Central memory CD8-positive, alpha-beta T cell (primary cell): ENCODE measurements at regions not wholly inside any gene's neighbourhood (a gene's known extent, or its start where the extent isn't known, plus 50 kb on each side); places are given as distances from the start of the nearest gene placed in this dataset.

Experiments
- ATAC-seq: fragments of 150-1000 bp; cut with Tn5 transposase; replicated peaks from 2 replicates; pipeline ENCODE4 v1.10.0; 2022; ENCODE audit warnings: mild to moderate bottlenecking, moderate FRiP score, moderate number of reproducible peaks; ENCODE audit not compliant: poor library complexity, severe bottlenecking; ENCODE audit errors: extremely low read depth
- DNase-seq, 2 donors: peaks; one replicate each; pipeline ENCODE4 v3.0.0; 2021; ENCODE audit warnings: low spot score in 2 of 2
- H3K27ac Mint-ChIP-seq: one replicate; pipeline ENCODE4 v1.8.0; 2022; ENCODE audit warnings: low read depth, mild to moderate bottlenecking, moderate library complexity, mixed read lengths
- H3K27me3 Mint-ChIP-seq: one replicate; pipeline ENCODE4 v1.8.0; 2022; ENCODE audit warnings: mixed read lengths
- H3K36me3 Mint-ChIP-seq: one replicate; pipeline ENCODE4 v1.8.0; 2022; ENCODE audit warnings: mild to moderate bottlenecking, moderate library complexity, mixed read lengths; ENCODE audit not compliant: insufficient read depth
- H3K4me1 Mint-ChIP-seq: one replicate; pipeline ENCODE4 v1.8.0; 2022; ENCODE audit warnings: mixed read lengths
- H3K4me3 Mint-ChIP-seq: one replicate; pipeline ENCODE4 v1.8.0; 2022; ENCODE audit warnings: mild to moderate bottlenecking, moderate library complexity, mixed read lengths
- H3K9me3 Mint-ChIP-seq: one replicate; pipeline ENCODE4 v1.8.0; 2022; ENCODE audit warnings: mixed read lengths

DNA sequence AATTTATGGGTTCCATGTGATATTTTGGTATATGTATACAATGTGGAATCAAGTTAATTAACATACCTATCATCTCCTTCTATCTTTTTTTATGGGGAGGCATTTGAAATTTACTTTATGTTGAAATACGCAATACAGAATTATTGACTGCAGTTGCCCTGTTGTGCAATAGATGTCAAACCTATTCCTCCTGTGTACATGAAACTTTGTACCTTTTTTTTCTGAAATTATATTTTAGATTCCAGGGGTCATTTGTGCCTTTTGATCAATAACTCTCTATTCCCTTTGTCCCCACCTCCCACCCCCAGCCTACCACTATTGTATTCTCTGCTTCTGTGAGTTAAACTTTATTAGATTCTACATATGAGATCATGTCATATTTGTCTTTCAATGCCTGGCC is 369.9 kb downstream of the FSIP2 start:
- DNase-seq (no peak), ATAC-seq (no peak)
- Mint-ChIP-seq H3K4me1 (no peaks in the 10 kb centered on the region), H3K27me3 (no peaks in the 10 kb centered on the region), H3K9me3 (peaks cover 21% of the 10 kb centered on the region), H3K27ac (no peak overlapping the region), H3K4me3 (no peak overlapping the region), H3K36me3 (no peaks in the 10 kb centered on the region)

DNA sequence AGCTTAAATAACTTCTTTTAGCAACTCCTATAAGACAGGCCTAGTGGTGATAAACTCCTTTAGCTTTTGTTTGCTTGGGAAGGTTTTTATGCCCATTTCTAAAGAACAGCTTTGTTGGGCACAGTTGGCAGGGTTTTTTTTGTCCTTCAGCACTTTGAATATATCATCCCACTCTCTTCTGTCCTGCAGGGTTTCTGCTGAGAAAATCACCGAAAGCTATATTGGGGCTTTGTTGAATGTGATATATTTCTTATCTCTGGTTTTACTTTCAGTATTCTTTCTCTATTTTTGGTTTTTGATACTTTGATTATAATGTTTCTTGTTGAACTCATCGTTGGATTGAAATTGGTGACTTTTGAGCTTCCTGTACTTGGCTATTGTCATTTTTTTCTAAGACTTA is 372.8 kb upstream of the ZC3H15 start:
- Mint-ChIP-seq H3K27ac (no peak overlapping the region), H3K36me3 (peaks cover 3% of the 10 kb centered on the region), H3K4me1 (no peaks in the 10 kb centered on the region), H3K4me3 (no peak overlapping the region), H3K9me3 (peaks cover 8% of the 10 kb centered on the region), H3K27me3 (no peaks in the 10 kb centered on the region)
- DNase-seq (no peak), ATAC-seq (no peak)

DNA sequence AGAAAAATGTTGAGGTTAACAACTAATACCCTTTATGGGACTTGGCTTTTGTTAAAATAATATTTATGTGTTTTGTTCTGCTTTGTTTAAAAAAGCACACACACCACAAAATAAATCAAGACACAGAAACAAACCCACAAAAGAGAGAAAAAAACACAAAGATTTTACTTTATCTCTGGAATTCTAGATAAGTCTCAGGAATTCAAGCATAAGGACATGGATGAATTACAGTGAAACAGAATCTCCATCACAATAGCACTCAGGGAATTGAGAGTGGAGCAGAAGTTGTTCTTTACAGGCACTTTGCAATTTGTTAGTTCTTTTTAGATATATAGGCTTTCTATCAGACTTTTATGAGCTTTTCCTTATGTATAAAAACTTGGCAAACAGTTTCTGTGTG is 360.9 kb upstream of the ZC3H15 start:
- no peak overlapping the region for H3K4me3 Mint-ChIP-seq
- ATAC-seq (no peak), DNase-seq (no peak)
- no peaks in the 10 kb centered on the region for H3K9me3 Mint-ChIP-seq
- no peaks in the 10 kb centered on the region for H3K4me1 Mint-ChIP-seq
- H3K36me3 Mint-ChIP-seq: no peaks in the 10 kb centered on the region
- no peak overlapping the region for H3K27ac Mint-ChIP-seq
- no peaks in the 10 kb centered on the region for H3K27me3 Mint-ChIP-seq

DNA sequence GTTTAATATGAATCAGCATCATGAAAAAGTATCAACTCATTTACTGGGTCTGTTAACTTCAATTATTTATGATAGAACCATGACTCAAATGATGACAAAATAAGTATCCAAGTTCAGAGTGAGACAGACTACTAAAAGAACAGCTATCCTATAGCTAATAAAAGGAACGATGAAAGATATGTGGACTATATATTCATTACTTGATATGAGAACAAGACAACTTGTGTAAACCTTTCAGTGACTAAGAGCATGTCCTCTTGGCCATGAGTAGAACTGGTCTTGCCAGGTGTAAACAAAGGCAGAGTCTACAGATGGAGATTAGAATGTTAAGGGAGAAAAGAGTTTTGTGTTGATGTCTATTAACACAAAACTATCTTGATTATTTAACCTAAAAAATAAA is 360.4 kb upstream of the ZC3H15 start:
- Mint-ChIP-seq H3K4me3 (no peak overlapping the region), H3K36me3 (no peaks in the 10 kb centered on the region), H3K27me3 (no peaks in the 10 kb centered on the region), H3K27ac (no peak overlapping the region), H3K9me3 (no peaks in the 10 kb centered on the region), H3K4me1 (no peaks in the 10 kb centered on the region)
- DNase-seq: no peak
- ATAC-seq: no peak

DNA sequence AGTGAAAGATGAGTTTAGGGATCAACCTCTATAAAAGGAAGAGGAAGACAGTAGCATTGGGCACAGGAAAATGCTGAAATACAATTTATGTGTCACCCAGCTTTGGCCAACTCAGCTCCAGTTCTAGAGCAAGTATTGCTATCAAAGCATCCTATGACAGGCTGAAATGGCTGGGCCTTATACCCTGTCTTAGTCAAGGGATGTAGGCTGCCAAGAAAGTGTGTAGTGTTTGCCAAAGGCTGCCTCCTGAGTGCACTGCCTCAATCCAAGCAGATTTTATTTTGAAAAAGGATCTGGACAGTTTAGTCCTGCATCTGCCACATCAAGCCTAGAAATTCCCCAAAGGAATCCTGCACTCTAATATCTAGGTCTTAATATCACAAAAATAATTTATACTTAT is 359.9 kb upstream of the ZC3H15 start:
- ATAC-seq: no peak
- Mint-ChIP-seq H3K4me1 (no peaks in the 10 kb centered on the region), H3K36me3 (no peaks in the 10 kb centered on the region), H3K4me3 (no peak overlapping the region), H3K27ac (no peak overlapping the region), H3K9me3 (no peaks in the 10 kb centered on the region), H3K27me3 (no peaks in the 10 kb centered on the region)
- no peak for DNase-seq

DNA sequence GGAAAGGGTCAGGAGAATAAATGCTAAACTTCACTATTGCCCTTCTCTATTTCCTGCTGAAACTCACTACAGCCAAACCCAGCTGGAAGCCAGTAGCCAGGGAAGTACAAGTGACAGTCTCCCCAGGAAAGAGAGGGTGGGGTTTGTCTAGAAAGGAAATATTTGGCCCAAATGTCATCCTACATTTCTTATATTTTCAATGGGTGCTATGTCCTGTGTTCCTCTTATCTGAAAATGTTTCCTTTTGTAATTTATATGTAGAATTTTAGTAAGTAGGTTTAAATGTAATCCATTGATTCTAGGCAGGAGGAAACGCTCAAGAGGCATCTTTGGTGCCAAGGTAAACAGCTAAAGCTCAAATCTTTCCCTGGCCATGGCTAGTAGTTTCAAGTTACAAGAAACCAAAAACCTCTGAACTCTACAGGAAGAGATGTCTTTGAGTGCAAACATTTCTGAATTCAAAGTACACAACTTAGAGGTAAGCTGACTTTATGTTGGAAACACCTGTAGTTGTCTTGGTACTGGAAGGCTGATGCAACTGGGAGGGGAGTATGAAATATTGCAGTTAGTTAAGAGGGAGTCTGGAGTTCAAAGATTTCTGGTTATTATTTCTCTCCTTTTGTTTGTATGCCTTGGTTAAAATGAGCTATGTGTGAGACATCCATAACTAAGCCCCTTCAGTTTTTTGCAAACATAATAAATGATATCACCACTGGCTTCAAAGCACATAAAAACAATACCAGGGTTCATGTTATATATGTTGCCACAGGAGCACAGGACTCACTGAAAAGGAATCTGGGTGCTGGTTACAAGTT is 356.1 kb upstream of the ZC3H15 start:
- Mint-ChIP-seq H3K4me1 (no peaks in the 10 kb centered on the region), H3K4me3 (no peak overlapping the region), H3K36me3 (no peaks in the 10 kb centered on the region), H3K27me3 (no peaks in the 10 kb centered on the region), H3K27ac (no peak overlapping the region), H3K9me3 (no peaks in the 10 kb centered on the region)
- DNase-seq: no peak
- ATAC-seq: no peak

DNA sequence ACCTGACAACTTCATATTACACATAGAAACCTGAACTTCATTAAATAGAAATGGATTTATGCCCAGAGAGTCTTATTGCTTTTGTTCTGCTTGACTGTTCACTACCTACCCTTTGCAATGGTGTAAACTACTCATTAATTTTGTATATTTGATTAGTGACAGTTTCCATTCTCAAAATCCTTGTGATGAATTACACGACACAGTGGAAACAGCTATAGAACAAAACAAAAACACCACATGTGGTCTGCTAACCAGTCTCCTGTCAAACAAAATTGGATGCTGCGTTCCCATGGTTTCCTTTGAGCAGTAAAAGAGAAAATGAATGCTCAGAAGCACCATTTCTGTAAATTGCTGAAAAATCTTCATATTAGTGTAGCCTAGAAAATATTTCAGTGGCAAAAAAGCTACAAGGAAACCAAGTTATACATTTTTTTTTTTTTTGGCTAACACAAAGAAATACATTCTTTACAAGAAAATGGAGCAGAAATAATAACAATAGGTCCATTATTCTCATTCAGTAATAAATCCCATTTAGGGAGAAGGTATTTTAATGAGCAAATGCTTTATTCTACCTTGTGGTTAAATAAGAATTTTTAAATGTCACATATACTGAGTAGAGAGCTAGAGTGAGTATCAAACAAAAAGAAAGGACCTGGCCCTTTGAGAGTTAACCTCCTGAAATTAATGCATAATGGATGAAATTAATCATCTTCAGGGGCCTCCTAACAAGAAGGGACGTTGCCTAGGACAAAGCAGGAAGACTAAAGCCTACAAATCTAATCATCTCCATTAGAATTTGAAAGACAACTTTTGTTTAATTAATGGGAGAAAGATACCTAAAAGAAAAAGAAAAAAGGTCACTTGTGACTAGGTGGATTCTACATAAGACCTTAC is 355.1 kb upstream of the ZC3H15 start:
- DNase-seq: no peak
- no peak for ATAC-seq
- no peaks in the 10 kb centered on the region for H3K27me3 Mint-ChIP-seq
- H3K4me3 Mint-ChIP-seq: no peak overlapping the region
- H3K4me1 Mint-ChIP-seq: no peaks in the 10 kb centered on the region
- H3K27ac Mint-ChIP-seq: no peak overlapping the region
- no peaks in the 10 kb centered on the region for H3K9me3 Mint-ChIP-seq
- no peaks in the 10 kb centered on the region for H3K36me3 Mint-ChIP-seq

DNA sequence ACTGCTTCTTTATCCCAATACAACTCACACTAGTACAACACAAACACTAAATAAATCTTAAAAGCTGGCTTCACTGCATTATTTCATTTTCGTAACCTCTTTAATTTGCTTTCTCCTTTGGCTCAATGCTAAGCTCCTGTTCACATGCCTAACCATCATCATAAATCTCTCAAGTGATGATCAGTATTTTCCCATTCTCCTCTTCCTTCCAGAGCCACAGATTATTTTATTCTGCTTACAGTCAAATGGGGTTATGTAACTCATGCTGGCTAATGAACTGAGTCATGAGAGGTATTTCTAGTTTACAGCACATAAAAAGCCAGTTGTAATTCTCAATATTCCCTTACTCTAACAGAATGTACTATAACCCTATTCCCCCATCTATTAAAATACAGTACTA is 350.4 kb upstream of the ZC3H15 start:
- no peak for DNase-seq
- no peak overlapping the region for H3K4me3 Mint-ChIP-seq
- no peaks in the 10 kb centered on the region for H3K36me3 Mint-ChIP-seq
- no peak overlapping the region for H3K27ac Mint-ChIP-seq
- H3K27me3 Mint-ChIP-seq: no peaks in the 10 kb centered on the region
- no peaks in the 10 kb centered on the region for H3K4me1 Mint-ChIP-seq
- no peaks in the 10 kb centered on the region for H3K9me3 Mint-ChIP-seq
- no peak for ATAC-seq

DNA sequence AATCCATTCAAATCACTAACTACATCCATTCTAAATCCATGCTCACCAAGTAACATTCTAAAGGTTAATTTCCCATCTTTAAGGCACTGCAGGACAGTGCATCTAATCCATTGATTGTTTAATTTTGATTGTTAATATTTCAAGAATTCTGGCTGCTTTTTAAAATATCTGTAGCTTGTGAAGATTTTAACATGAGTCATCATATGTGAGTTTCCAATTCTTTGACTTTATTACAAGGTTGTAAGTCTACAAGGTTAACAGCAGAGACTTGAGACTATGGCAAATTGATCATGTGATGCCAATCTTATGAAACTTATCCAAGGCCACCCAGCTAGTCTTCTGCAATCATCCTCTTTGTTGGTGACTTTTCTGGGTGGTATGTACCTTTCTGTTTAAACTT is 349.2 kb upstream of the ZC3H15 start:
- H3K27ac Mint-ChIP-seq: no peak overlapping the region
- ATAC-seq: no peak
- H3K9me3 Mint-ChIP-seq: no peaks in the 10 kb centered on the region

DNA sequence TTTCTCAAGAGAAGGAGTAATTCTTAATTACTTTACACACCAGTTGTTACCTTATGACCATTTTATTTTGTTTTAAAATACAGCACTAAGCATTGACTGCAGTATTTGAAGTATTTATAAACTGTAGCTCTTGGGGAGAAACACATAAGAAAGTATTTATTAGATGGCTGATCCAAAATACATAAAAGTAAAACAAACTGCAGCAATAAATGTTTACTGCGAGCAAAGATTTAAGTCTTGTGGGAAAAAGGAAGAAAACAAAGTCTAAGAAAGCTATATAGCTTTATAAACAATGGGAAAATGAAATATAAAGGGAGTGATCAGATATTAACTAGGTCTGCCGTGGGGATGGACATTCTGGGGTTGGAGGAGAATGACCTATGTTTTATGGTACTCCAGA is 347.2 kb upstream of the ZC3H15 start:
- Mint-ChIP-seq H3K36me3 (no peaks in the 10 kb centered on the region), H3K27me3 (no peaks in the 10 kb centered on the region), H3K4me3 (no peak overlapping the region), H3K4me1 (no peaks in the 10 kb centered on the region), H3K27ac (no peak overlapping the region), H3K9me3 (no peaks in the 10 kb centered on the region)
- DNase-seq (no peak), ATAC-seq (no peak)

More for the DNA sequence above, 349.2 kb upstream of the ZC3H15 start:
- H3K36me3 Mint-ChIP-seq: no peaks in the 10 kb centered on the region
- DNase-seq: no peak
- H3K27me3 Mint-ChIP-seq: no peaks in the 10 kb centered on the region
- H3K4me3 Mint-ChIP-seq: no peak overlapping the region
- no peaks in the 10 kb centered on the region for H3K4me1 Mint-ChIP-seq

DNA sequence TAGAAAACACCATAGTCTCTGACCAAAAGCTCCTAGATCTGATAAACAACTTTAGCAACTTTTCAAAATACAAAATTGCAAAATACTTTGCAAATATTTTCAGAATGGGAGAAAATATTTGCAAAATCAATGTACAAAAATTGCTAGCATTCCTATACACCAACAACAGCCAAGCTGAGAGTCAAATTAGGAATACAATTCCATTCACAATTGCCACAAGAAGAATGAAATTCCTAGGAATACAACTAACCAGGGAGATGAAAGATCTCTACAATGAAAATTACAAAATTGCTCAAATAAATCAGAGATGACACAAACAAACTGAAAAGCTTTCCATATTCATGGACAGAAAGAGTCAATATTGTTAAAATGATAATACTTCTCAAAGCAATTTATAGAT is 327.0 kb upstream of the ZC3H15 start:
- H3K27me3 Mint-ChIP-seq: no peaks in the 10 kb centered on the region
- no peak overlapping the region for H3K4me3 Mint-ChIP-seq
- H3K9me3 Mint-ChIP-seq: peaks cover 6% of the 10 kb centered on the region
- no peaks in the 10 kb centered on the region for H3K4me1 Mint-ChIP-seq
- DNase-seq: no peak
- no peak for ATAC-seq
- H3K36me3 Mint-ChIP-seq: no peaks in the 10 kb centered on the region
- H3K27ac Mint-ChIP-seq: no peak overlapping the region

DNA sequence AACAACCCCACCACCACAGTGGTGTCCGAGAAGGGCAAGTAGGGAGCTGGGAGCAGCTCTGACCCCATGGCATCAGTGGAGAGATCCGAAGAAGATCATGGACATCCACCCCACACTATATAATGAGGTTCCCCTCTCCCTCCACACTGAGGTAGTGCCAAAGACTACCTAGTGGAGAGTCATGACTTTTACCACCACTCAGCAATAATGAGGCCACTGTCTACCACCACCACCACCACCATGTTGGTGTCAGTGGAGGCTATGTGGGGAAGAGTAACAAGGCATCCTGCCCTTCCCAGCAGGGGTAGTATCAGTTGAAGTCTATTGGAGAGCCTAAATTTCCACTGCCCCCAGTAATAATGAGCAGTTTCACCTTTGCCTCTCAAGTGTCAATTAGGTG is 321.7 kb upstream of the ZC3H15 start:
- DNase-seq: no peak
- no peaks in the 10 kb centered on the region for H3K9me3 Mint-ChIP-seq
- no peak overlapping the region for H3K4me3 Mint-ChIP-seq
- H3K4me1 Mint-ChIP-seq: no peaks in the 10 kb centered on the region
- H3K36me3 Mint-ChIP-seq: no peaks in the 10 kb centered on the region
- ATAC-seq: no peak
- H3K27me3 Mint-ChIP-seq: no peaks in the 10 kb centered on the region
- no peak overlapping the region for H3K27ac Mint-ChIP-seq

DNA sequence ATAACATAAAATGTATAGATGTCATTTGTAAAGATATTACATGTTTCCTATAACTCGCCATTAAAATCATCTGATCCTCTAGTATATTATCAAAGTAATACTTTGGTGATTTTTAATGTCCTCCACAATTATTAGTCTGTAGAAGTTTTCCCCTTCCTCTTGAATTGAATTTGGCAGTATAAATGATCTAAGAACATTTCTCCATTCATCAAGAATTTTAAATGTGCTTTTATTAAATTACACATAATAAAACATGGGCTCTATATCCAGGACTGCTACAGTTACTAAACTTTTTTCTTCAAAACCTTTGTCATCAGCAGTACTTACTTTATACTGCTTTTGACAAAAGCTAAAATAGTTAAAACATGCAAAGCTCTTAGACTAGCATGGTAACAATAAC is 315.4 kb upstream of the ZC3H15 start:
- no peaks in the 10 kb centered on the region for H3K27me3 Mint-ChIP-seq
- DNase-seq (no peak), ATAC-seq (no peak)
- no peaks in the 10 kb centered on the region for H3K36me3 Mint-ChIP-seq
- no peaks in the 10 kb centered on the region for H3K4me1 Mint-ChIP-seq
- H3K27ac Mint-ChIP-seq: no peak overlapping the region
- H3K4me3 Mint-ChIP-seq: no peak overlapping the region
- no peaks in the 10 kb centered on the region for H3K9me3 Mint-ChIP-seq
